GM21717 (cell line): ENCODE measurements at regions not wholly inside any gene's neighbourhood (a gene's known extent, or its start where the extent isn't known, plus 50 kb on each side); places are given as distances from the start of the nearest gene placed in this dataset.

Source experiments
- ATAC-seq: cut with Tn5 transposase; IDR thresholded peaks from one replicate; pipeline ENCODE4 v1.9.1; 2021; ENCODE audit warnings: mild to moderate bottlenecking, moderate library complexity; ENCODE audit not compliant: unreplicated experiment

DNA sequence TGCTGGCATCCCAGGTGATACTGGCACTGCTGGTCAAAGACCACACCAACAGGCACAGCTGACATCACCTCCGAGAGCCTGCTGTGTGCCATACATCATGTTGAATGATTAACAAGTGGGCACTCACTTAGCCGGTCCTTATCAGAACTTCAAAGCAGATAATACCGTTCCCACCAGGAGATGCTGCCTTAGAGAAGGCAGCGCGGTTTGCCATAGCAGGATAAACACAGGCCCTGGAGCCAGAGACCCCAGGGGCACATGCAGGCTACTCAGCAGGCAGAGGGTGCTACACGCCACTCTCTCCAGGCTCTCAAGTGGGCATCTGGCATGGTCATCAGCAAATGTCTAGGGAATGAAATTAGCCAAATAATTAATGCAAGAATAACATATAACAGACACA, 86.5 kb upstream of the CST7 start:
- no peak for ATAC-seq

- ATAC-seq = no peak
These were observed 85.7 kb upstream of the CST7 start for GRCh38 chr20:24863356-24863755.

- ATAC-seq = no peak
These were observed 83.1 kb upstream of the CST7 start for GRCh38 chr20:24866008-24866407.

GRCh38 chr20:24866742-24867141, 82.3 kb upstream of the CST7 start:
- no peak for ATAC-seq

DNA sequence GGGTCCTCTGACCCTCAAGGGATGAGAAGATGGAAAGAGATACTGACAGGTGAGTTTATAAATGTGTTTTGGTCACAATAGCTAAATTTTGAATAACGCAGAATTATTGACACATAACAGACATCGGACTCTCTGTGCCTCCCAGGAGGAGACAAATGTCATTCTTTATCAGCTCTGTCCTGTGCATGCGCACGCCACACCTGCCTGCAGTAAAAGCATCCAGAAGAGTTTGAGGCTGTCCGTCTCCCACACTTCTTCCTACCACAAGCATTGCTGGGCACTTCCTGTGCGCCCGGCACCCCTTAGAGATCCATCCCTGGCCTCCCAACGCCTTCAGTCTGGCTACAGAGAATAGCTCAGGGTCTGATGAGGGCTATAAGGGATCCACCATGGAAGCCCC, 81.5 kb upstream of the CST7 start:
- ATAC-seq = no peak

DNA sequence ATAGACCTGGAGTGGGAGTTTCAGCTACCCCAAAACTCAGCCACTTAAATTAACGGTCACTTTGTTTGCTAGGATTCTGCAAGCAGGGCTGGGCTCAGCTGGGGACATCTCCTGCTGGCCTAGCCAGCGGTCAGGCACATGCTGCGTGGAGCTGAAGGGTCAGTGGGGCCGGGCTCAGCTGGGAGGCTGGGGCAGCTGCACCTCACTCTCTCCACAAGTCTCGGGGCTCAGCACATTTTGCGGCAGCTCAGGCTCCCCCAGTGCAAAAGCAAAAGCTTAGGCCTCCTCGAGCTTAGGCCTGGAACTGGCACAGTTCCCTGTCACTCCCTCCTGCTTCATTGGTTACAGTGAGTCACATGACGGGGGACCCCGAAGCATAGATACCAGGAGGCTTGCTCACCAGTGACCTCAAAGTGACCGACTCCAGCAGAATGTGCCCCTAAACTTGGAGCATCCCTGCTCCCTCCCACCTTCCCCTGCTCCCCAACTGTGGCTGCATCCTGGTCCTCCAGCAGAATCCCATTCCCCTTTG, 80.6 kb upstream of the CST7 start:
- ATAC-seq = no peak

DNA sequence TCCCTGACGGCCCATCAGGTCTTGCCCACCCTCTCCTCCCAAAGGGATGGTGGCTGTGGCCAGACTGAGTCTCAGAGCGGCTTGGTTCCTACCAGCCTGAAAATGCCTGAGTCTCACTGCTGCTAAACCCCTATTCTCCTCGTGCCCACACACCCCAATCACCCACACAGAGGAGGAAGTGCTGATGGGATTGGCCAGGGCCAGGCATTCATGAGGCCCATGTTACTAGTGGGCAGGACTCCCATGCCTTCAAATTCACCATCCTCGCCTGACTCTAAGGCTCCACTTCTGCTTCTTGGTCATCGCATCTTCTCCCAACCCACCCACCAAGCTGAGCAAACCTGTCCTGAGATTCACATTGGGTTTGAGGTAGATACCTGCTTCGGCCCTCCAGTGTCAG, 80.1 kb upstream of the CST7 start:
- ATAC-seq = no peak

- ATAC-seq = no peak
These were observed 79.0 kb upstream of the CST7 start for GRCh38 chr20:24870057-24870456.

- ATAC-seq = no peak
These were observed 78.2 kb upstream of the CST7 start for GRCh38 chr20:24870881-24871280.

DNA sequence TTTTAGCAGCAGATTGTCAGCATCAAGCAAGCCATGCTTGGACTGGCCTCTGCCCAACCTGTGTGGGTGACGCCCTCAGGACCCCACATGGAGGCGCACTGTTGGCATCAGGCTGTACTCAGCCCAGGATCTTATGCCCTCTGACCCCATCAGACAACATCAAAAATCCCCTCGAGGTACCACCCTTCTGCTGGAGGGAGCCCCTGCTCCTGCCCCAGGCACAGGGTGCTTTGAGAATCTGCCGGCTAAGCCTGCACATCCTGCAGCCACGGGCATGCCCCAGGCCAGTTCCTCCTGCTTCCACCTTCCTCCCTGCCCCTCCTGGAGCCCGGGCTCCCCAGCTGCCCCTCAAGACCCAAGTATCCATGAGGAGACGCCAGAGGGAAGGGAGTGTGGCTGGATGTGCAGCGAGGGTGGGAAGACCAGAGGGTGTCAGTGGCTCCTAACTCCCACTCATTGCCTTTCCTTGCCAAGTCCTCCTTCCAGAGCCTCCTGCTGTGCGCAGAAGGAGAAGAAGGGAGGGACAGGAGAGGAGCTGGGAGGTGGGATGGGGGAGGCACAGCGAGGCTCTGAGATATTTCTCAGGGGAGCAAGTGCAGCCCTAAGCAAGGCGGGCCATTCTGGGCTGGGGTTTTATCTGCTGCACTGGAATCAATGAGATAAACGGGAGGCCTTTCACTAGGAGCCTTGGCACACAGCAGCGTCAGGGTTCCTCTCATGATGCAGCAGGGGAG, 77.4 kb upstream of the CST7 start:
- ATAC-seq = no peak

DNA sequence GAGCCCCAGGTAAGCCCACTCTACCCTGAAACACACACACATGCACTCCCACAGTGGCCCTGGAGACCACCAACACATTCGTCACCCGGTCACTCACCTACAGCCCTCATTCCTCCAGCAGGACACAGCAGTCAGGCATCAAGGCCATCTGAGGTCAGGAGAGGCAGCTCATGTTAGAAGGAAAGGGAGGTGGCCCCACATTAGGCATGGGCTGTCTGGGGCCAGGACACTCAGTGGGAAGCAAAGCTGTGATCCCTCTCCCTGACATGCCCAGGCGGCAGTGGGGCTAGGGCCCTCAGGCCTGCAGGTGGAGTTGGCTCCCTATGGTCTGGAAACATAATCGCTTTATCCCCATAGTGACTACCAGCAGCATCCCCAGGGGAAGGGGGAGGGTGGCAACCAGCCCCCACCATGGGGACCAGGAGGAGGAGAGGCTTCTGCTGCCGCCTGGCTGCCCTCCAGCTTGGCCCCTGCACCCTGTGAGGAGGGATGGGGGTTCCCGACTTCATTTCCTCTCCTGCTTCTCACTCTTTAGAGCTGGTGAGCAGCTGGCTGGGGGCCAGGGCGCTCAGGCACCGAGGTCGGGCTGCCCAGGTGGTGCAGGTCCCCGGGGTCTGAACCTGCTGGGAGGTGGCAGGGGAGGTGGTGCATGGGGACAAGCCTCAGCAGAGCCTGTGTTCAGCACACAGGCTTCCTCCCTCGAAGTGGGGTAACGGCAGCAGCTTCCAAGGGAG, 76.6 kb upstream of the CST7 start:
- no peak for ATAC-seq

- ATAC-seq = no peak
These were observed 75.9 kb upstream of the CST7 start for GRCh38 chr20:24873025-24873620.

DNA sequence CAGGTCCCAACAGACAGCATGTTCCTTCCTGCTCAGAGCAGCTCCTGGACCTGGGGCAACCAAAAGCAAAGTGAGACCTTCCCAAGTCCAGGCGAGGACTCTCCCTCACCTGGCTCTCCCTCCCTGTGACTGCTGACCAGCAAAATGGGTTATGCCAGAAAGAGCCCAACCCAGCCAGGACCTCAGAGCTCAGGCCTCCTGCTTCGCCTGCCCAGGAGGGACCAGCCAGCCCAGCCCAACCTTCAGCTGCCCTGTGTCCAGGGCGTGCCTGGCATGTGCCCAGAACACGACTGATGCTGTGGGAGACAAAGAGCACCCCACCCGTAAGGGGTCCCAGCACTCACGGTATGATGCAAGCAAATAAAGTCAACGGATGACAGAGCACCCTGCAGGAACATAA, 74.0 kb upstream of the CST7 start:
- no peak for ATAC-seq

GRCh38 chr20:24877652-24878051, 71.4 kb upstream of the CST7 start:
- no peak for ATAC-seq

DNA sequence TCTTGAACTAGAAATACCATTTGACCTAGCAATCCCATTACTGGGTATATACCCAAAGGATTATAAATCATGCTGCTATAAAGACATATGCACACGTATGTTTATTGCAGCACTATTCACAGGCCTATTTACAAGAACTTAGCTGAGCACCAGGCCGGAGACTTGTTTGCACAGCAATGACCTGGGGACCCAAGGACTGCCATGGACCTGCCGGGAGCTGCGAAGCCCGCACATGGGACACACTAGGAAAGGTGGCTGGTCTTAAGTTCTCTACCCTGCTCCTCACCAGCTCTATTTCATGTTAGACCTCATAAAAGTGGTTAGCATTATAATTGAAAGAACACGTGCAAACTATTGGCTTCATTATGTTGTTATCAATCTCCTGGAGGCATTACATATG, 70.4 kb upstream of the CST7 start:
- ATAC-seq = no peak

DNA sequence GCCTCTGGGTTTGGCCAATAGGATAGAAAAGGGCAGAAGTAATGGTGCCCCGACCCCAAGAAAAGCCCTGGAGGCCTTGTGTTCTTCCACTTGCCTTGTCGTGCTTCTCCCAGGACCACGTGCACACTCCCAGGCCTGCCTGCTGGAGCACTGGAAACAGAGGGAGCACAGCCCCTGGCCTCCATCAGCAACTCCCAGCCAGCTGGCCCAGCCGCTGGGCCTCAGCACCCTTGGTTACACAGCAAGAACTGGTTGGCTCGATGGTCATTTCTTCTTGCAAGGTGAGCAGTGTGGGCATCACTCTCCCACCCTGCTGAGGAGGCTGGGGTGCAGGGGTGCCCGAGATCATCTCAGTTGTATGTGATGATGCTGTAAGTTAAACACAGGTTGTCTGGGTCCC, 69.2 kb upstream of the CST7 start:
- no peak for ATAC-seq

GRCh38 chr20:24880356-24880755, 68.7 kb upstream of the CST7 start:
- ATAC-seq = no peak

DNA sequence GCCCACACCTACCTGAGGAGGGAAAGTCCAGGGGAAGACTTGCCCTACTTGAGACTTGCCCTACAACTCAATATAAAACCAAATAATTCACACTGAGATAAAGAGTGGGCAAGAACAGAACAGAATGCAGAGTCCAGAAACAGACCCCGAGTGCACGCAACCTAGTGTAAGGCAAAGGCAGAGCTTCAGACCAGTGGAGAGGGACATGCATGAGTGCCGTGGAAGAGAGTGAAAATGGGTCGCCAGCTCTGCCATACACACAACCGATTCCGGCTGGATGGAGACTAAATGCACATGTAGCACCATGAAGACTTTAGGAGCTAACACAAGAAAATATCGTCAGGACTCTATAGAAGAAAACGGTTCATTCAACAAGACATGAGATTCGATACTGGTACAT, 58.8 kb upstream of the CST7 start:
- ATAC-seq = no peak

- ATAC-seq = no peak
These were observed 57.3 kb upstream of the CST7 start for GRCh38 chr20:24891546-24892393.

GRCh38 chr20:24892522-24892921, 56.5 kb upstream of the CST7 start:
- ATAC-seq = no peak

DNA sequence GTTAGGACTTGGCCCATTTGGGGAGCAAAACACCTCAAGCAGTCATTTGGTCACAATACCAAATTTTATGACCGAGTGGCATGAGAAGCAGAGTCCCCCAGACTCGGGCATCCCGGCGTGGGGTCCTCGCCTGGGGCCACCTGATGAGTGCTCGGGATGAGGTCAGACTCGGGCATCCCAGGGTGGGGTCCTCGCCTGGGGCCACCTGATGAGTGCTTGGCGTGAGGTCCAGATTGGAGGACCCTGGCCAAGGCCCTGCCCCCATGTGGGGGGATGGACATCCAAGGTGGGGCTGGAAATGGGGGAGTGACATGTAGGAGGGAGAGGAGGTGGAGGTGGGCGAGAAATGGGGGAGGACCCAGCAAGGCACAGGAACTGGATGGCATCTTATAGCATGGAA, 56.1 kb upstream of the CST7 start:
- no peak for ATAC-seq
